BLaER1 treated with 17β-estradiol and CSF1 and Interleukin-3, amounts not matched to agents 10 nM and 100 nM (cell line): ENCODE measurements at regions not wholly inside any gene's neighbourhood (a gene's known extent, or its start where the extent isn't known, plus 50 kb on each side); places are given as distances from the start of the nearest gene placed in this dataset.

Experiments used
- H3K27ac ChIP-seq, 11 experiments: shearing (Covaris generic); formaldehyde crosslinking; 2 replicates each; pipeline ENCODE4 v1.8.1; 2022
- H3K27me3 ChIP-seq, 11 experiments: shearing (Covaris generic); formaldehyde crosslinking; 2 replicates each; pipeline ENCODE4 v1.8.1; 2022
- H3K36me3 ChIP-seq, 11 experiments: shearing (Covaris generic); formaldehyde crosslinking; 2 replicates each; pipeline ENCODE4 v1.8.1; 2022
- H3K4me1 ChIP-seq, 10 experiments: shearing (Covaris generic); formaldehyde crosslinking; 2 replicates each; pipeline ENCODE4 v1.8.1; 2022
- H3K4me2 ChIP-seq, 11 experiments: shearing (Covaris generic); formaldehyde crosslinking; 2 replicates each; pipeline ENCODE4 v1.8.1; 2022
- H3K4me3 ChIP-seq, 10 experiments: shearing (Covaris generic); formaldehyde crosslinking; 2 replicates each; pipeline ENCODE4 v1.8.1; 2022
- H3K9ac ChIP-seq, 11 experiments: shearing (Covaris generic); formaldehyde crosslinking; 2 replicates each; pipeline ENCODE4 v1.8.1; 2022
- H3K9me3 ChIP-seq, 11 experiments: shearing (Covaris generic); formaldehyde crosslinking; replicated peaks in 1 of 11; 2 replicates each; pipeline ENCODE4 v1.8.1; 2022
- H4K20me1 ChIP-seq, 11 experiments: shearing (Covaris generic); formaldehyde crosslinking; 2 replicates each; pipeline ENCODE4 v1.8.1; 2022
- Cebpa-rat ChIP-seq, 11 experiments: shearing (Covaris generic); IDR thresholded peaks; 2 replicates each; pipeline ENCODE4 v1.8.1; 2022

DNA sequence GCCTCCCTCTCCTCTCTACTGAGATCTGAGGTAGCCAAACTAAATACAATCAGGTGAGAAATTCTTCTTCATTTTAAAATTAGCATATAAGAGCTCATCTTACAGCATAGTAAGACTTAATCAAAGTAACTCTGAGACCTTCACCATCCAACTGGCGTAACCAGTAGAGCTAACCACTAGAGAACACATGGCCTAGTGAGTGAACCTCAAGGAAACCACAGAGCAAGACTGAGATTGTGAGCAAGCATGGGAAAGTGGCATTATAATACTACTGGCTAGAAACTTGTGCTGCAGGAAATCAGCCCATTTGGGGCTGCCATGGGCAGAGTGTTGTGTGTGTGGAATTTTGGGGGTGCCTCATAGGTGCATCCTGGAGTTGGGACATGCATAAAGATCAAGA lies 61.1 kb upstream of the SPHKAP start:
- Histone ChIP-seq H3K36me3 (no peaks in the 10 kb centered on the region), H3K27me3 (no peaks in the 10 kb centered on the region), H4K20me1 (no peaks in the 10 kb centered on the region), H3K27ac (no peak overlapping the region), H3K4me2 (no peak overlapping the region), H3K9me3 (no peaks in the 10 kb centered on the region), H3K4me3 (no peak overlapping the region), H3K9ac (no peak overlapping the region), H3K4me1 (no peaks in the 10 kb centered on the region)
- no peak for TF ChIP-seq Cebpa-rat (IDR thresholded peaks at IDR 0.05)

DNA sequence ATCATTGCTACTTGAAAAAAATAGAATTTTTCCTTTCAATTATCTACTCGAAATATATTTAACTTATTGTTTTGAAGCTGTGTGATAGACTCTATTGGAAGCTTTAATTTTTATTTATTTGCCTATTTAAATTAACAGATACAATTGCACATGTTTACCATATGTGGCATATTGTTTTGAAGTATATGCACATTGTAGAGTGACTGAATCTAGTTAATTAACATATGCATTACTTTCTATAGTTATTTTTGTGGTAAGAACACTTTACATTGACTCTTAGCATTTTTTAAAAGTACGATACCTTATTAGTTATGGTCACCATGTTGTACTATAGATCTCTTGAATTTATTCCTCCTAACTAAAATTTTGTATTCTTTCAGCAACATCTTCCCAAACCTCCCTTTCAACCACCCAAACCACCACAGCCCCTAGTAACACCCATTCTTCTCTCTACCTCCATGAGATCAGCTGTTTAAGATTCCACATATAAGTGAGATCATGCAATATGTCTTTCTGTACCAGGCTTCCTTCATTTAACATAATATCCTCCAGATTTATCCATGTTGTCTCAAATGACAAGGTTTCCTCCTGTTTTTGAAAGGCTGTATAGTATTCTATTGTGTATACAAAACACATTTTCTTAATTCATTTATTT lies 58.5 kb upstream of the SPHKAP start:
- no peak overlapping the region for H3K9ac ChIP-seq
- H3K36me3 ChIP-seq = no peaks in the 10 kb centered on the region
- H3K9me3 ChIP-seq = no peaks in the 10 kb centered on the region
- H4K20me1 ChIP-seq = no peaks in the 10 kb centered on the region
- no peak for TF ChIP-seq Cebpa-rat (IDR thresholded peaks at IDR 0.05)
- no peaks in the 10 kb centered on the region for H3K27me3 ChIP-seq
- no peaks in the 10 kb centered on the region for H3K4me1 ChIP-seq
- no peak overlapping the region for H3K4me2 ChIP-seq
- H3K4me3 ChIP-seq = no peak overlapping the region
- H3K27ac ChIP-seq = no peak overlapping the region

DNA sequence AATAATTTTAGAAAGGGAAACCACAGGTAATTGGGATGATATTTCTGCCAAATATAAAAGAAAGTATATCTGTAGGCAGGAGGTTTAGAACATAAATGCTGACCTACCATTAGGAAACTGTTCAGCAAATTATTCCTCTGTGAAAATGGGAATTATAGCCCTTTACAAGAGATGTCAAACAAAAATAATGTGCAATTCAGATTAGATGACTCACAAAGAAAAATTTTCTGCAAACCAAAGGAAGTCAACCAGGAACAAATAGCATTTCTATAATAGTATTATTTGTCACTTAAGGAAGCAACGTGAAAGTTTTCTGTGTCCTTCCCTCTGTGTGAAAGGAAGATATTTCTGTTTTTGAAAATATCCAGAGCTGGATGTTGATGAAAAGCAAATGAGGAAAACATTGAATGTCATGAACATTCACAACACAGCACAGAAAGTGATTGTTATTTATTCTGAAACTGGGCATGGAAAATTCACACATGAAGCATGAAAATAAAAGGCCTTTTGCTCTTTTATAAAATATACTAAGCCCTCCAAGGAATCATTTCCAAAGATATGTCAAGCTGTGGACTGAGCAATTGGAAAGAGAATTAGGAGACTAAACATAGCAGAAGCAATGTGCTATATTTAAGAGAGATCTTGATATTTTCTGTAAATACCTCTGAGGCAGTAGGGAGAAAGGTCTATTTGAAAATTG lies 57.9 kb upstream of the SPHKAP start:
- H3K36me3 ChIP-seq = no peaks in the 10 kb centered on the region
- TF ChIP-seq Cebpa-rat (IDR thresholded peaks at IDR 0.05) = no peak
- no peaks in the 10 kb centered on the region for H3K9me3 ChIP-seq
- H3K4me3 ChIP-seq = no peak overlapping the region
- H3K4me1 ChIP-seq = no peaks in the 10 kb centered on the region
- no peak overlapping the region for H3K4me2 ChIP-seq
- no peaks in the 10 kb centered on the region for H3K27me3 ChIP-seq
- no peak overlapping the region for H3K9ac ChIP-seq
- no peak overlapping the region for H3K27ac ChIP-seq
- no peaks in the 10 kb centered on the region for H4K20me1 ChIP-seq
